GM06990 (cell line): ENCODE measurements at regions not wholly inside any gene's neighbourhood (a gene's known extent, or its start where the extent isn't known, plus 50 kb on each side); places are given as distances from the start of the nearest gene placed in this dataset.
"Not testable (repeated sequence)": the region's sequence is repeated elsewhere in the genome, so short reads cannot be mapped to it uniquely, and the experiment has no call there.

Experiments
- DNase-seq: peaks from one replicate; pipeline ENCODE4 v3.0.0-alpha.2; 2011; ENCODE audit not compliant: insufficient read length; ENCODE audit errors: extremely low read depth
- H3K27me3 ChIP-seq: replicated peaks from 2 replicates; pipeline ENCODE4 v1.6.0; 2011; ENCODE audit warnings: low read length; ENCODE audit not compliant: control insufficient read depth, insufficient read depth
- H3K36me3 ChIP-seq: 2 replicates; pipeline ENCODE4 v1.5.1; 2011; ENCODE audit warnings: low read length; ENCODE audit not compliant: control insufficient read depth, insufficient read depth
- H3K4me3 ChIP-seq: replicated peaks from 2 replicates; pipeline ENCODE4 v1.5.1; 2011; ENCODE audit warnings: low read depth, mild to moderate bottlenecking, control low read depth, low read length
- CTCF ChIP-seq: IDR thresholded peaks from 2 replicates; pipeline ENCODE4 v1.5.1; 2011; ENCODE audit warnings: low read length, control low read depth, mild to moderate bottlenecking, inconsistent platforms; ENCODE audit not compliant: insufficient read depth, poor library complexity, severe bottlenecking

GRCh38 chr17:36844013-36844412 lies 93.3 kb upstream of the LHX1 start:
- DNase-seq = no peak
- Histone ChIP-seq H3K27me3 (no peaks in the 10 kb centered on the region; the same call in 1 of the 2 replicates), H3K4me3 (no peak overlapping the region), H3K36me3 (no peaks in the 10 kb centered on the region)
- TF ChIP-seq CTCF = no peak

GRCh38 chr17:36844601-36845000 lies 92.7 kb upstream of the LHX1 start:
- Histone ChIP-seq H3K36me3 (no peaks in the 10 kb centered on the region), H3K27me3 (no peaks in the 10 kb centered on the region), H3K4me3 (no peak overlapping the region)
- TF ChIP-seq CTCF = no peak
- no peak for DNase-seq

GRCh38 chr17:36845916-36846315 lies 91.4 kb upstream of the LHX1 start:
- no peak for TF ChIP-seq CTCF

GRCh38 chr17:36846410-36847292 lies 90.6 kb upstream of the LHX1 start:
- Histone ChIP-seq H3K27me3 (no peaks in the 10 kb centered on the region), H3K4me3 (no peak overlapping the region), H3K36me3 (no peaks in the 10 kb centered on the region)
- no peak for TF ChIP-seq CTCF
- no peak for DNase-seq

More at GRCh38 chr17:36845916-36846315, 91.4 kb upstream of the LHX1 start:
- Histone ChIP-seq H3K4me3 (no peak overlapping the region), H3K36me3 (no peaks in the 10 kb centered on the region), H3K27me3 (no peaks in the 10 kb centered on the region)
- DNase-seq = no peak

GRCh38 chr17:36848008-36848902 lies 89.0 kb upstream of the LHX1 start:
- H3K4me3 ChIP-seq = no peak overlapping the region
- no peaks in the 10 kb centered on the region for H3K36me3 ChIP-seq
- no peak for DNase-seq
- H3K27me3 ChIP-seq = no peaks in the 10 kb centered on the region
- no peak for TF ChIP-seq CTCF

- not testable (repeated sequence) for H3K36me3 ChIP-seq, H3K27me3 ChIP-seq, DNase-seq, H3K4me3 ChIP-seq
Measured at GRCh38 chr17:36849020-36849419, 88.3 kb upstream of the LHX1 start.
